WTC11 (cell line): ENCODE measurements at regions not wholly inside any gene's neighbourhood (a gene's known extent, or its start where the extent isn't known, plus 50 kb on each side); places are given as distances from the start of the nearest gene placed in this dataset.

ENCODE experiments used
- ARID4B ChIP-seq: sonication (generic); formaldehyde crosslinking; IDR thresholded peaks from 2 replicates; pipeline ENCODE4 v1.8.0; 2023; ENCODE audit warnings: missing genetic modification reagents, mild to moderate bottlenecking, borderline replicate concordance
- FOXP1 ChIP-seq: sonication (generic); formaldehyde crosslinking; IDR thresholded peaks from 2 replicates; pipeline ENCODE4 v1.8.0; 2022; ENCODE audit warnings: missing genetic modification reagents, mild to moderate bottlenecking, moderate library complexity, borderline replicate concordance
- FOXP4 ChIP-seq: sonication (generic); formaldehyde crosslinking; IDR thresholded peaks from 2 replicates; pipeline ENCODE4 v1.8.0; 2022; ENCODE audit warnings: mild to moderate bottlenecking, missing genetic modification reagents
- NFATC4 ChIP-seq: fragments of 250-450 bp; sonication (Bioruptor Pico); IDR thresholded peaks from 2 replicates; pipeline ENCODE4 v1.9.0; 2021; ENCODE audit warnings: mild to moderate bottlenecking
- NR3C1 ChIP-seq: sonication (generic); formaldehyde crosslinking; conservative IDR thresholded peaks from 2 replicates; pipeline ENCODE4 v1.8.1; 2023; ENCODE audit warnings: low read depth, mild to moderate bottlenecking, missing genetic modification reagents
- RELA ChIP-seq: sonication (generic); formaldehyde crosslinking; IDR thresholded peaks from 2 replicates; pipeline ENCODE4 v1.8.1; 2022; ENCODE audit warnings: missing genetic modification reagents, mild to moderate bottlenecking, borderline replicate concordance
- ZBTB43 ChIP-seq: sonication (generic); formaldehyde crosslinking; IDR thresholded peaks from 2 replicates; pipeline ENCODE4 v1.8.1; 2023; ENCODE audit warnings: mild to moderate bottlenecking, missing genetic modification reagents
- ZNF121 ChIP-seq: sonication (generic); formaldehyde crosslinking; IDR thresholded peaks from 2 replicates; pipeline ENCODE4 v1.8.0; 2023; ENCODE audit warnings: missing genetic modification reagents
- TF ChIP-seq, protein P1 (sequence below): fragments of 250-450 bp; sonication (Bioruptor Pico); IDR thresholded peaks from 2 replicates; pipeline ENCODE4 v1.9.0; 2021; ENCODE audit warnings: mild to moderate bottlenecking
- TF ChIP-seq, protein P2 (sequence below): sonication (generic); formaldehyde crosslinking; IDR thresholded peaks from 2 replicates; pipeline ENCODE4 v1.8.1; 2022; ENCODE audit warnings: missing genetic modification reagents, borderline replicate concordance
- TF ChIP-seq, protein P3 (sequence below): fragments of 250-450 bp; sonication (Bioruptor Pico); IDR thresholded peaks from 2 replicates; pipeline ENCODE4 v1.9.0; 2021; ENCODE audit warnings: moderate library complexity, mild to moderate bottlenecking, inconsistent platforms, borderline replicate concordance

DNA sequence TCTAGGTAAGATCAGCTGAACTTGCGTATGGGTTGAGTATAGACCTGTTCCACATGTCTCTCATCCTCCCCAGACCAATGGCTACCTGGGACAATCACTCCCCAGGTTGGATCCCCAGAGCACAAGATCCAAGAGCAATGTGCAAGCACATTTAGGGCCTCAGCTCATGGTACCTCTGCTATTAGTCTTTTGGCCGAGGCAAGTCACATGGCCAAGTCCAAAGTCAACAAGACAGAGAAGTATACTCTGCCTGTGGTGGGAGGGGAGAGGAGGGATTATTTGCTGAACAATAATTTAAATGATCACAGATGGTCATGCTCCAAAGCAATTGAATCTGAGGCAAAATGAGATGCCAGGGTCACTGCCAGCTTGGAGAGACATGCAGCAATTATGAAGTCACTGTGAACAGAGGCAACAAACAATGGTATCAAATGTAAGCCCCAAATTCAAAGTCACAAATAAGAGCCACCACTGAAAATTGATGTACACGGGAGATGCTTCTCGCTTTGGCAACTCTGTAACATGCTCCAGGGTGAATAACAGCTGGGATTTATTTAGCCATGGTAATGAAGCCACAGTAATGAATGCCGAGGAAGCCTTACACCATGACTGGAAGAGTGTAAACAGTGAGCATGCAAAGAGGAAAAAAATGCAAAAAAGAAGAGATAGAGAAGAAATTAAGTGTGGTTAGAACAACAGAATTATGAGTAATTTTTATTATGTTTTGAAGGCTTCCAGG, 149.1 kb downstream of the ZNF281 start (continued):
- TF ChIP-seq, protein P1, sequence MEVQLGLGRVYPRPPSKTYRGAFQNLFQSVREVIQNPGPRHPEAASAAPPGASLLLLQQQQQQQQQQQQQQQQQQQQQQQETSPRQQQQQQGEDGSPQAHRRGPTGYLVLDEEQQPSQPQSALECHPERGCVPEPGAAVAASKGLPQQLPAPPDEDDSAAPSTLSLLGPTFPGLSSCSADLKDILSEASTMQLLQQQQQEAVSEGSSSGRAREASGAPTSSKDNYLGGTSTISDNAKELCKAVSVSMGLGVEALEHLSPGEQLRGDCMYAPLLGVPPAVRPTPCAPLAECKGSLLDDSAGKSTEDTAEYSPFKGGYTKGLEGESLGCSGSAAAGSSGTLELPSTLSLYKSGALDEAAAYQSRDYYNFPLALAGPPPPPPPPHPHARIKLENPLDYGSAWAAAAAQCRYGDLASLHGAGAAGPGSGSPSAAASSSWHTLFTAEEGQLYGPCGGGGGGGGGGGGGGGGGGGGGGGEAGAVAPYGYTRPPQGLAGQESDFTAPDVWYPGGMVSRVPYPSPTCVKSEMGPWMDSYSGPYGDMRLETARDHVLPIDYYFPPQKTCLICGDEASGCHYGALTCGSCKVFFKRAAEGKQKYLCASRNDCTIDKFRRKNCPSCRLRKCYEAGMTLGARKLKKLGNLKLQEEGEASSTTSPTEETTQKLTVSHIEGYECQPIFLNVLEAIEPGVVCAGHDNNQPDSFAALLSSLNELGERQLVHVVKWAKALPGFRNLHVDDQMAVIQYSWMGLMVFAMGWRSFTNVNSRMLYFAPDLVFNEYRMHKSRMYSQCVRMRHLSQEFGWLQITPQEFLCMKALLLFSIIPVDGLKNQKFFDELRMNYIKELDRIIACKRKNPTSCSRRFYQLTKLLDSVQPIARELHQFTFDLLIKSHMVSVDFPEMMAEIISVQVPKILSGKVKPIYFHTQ (CRISPR knock-in tag) = no peak
- TF ChIP-seq ARID4B (CRISPR knock-in tag) (no peak), RELA (no peak), FOXP1 (CRISPR knock-in tag) (no peak), ZBTB43 (no peak), NR3C1 (no peak), FOXP4 (CRISPR knock-in tag) (no peak), NFATC4 (no peak), ZNF121 (no peak)
- TF ChIP-seq, protein P2, sequence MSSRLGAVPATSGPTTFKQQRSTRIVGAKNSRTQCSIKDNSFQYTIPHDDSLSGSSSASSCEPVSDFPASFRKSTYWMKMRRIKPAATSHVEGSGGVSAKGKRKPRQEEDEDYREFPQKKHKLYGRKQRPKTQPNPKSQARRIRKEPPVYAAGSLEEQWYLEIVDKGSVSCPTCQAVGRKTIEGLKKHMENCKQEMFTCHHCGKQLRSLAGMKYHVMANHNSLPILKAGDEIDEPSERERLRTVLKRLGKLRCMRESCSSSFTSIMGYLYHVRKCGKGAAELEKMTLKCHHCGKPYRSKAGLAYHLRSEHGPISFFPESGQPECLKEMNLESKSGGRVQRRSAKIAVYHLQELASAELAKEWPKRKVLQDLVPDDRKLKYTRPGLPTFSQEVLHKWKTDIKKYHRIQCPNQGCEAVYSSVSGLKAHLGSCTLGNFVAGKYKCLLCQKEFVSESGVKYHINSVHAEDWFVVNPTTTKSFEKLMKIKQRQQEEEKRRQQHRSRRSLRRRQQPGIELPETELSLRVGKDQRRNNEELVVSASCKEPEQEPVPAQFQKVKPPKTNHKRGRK (CRISPR knock-in tag) = no peak
- TF ChIP-seq, protein P3, sequence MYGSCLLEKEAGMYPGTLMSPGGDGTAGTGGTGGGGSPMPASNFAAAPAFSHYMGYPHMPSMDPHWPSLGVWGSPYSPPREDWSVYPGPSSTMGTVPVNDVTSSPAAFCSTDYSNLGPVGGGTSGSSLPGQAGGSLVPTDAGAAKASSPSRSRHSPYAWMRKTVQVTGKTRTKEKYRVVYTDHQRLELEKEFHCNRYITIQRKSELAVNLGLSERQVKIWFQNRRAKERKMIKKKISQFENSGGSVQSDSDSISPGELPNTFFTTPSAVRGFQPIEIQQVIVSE (CRISPR knock-in tag) = no peak
